Fibroblast of lung (primary cell): ENCODE measurements at regions not wholly inside any gene's neighbourhood (a gene's known extent, or its start where the extent isn't known, plus 50 kb on each side); places are given as distances from the start of the nearest gene placed in this dataset.
"Not testable (repeated sequence)": the region's sequence is repeated elsewhere in the genome, so short reads cannot be mapped to it uniquely, and the experiment has no call there.

Experiments
- DNase-seq, 2 donors: peaks; one replicate each; pipeline versions ENCODE4 v3.0.0 to v3.0.0-alpha.2; 2010; ENCODE audit warnings: low read depth in 2 of 2
- H2AFZ ChIP-seq: 2 replicates; pipeline ENCODE4 v1.5.1; 2012; ENCODE audit warnings: low read length, control low read depth, inconsistent platforms
- H3K27ac ChIP-seq: 2 replicates; pipeline ENCODE4 v1.5.1; 2011; ENCODE audit warnings: low read length, control low read depth; ENCODE audit not compliant: insufficient read depth
- H3K27me3 ChIP-seq: 2 replicates; pipeline ENCODE4 v1.5.1; 2011; ENCODE audit warnings: mild to moderate bottlenecking, low read length; ENCODE audit not compliant: control insufficient read depth, insufficient read depth
- H3K36me3 ChIP-seq: 2 replicates; pipeline ENCODE4 v1.5.1; 2011; ENCODE audit warnings: low read length; ENCODE audit not compliant: control insufficient read depth, insufficient read depth
- H3K4me1 ChIP-seq: 2 replicates; pipeline ENCODE4 v1.5.1; 2011; ENCODE audit warnings: low read length; ENCODE audit not compliant: control insufficient read depth, insufficient read depth; ENCODE audit errors: extremely low read depth
- H3K4me2 ChIP-seq: 2 replicates; pipeline ENCODE4 v1.5.1; 2011; ENCODE audit warnings: low read length, control low read depth; ENCODE audit not compliant: insufficient read depth; ENCODE audit errors: extremely low read depth
- H3K4me3 ChIP-seq, 4 experiments: fragments of 200-600 bp in 1 of 4; sonication (generic) in 1 of 4; replicated peaks in 1 of 4; 2 replicates each; pipeline ENCODE4 v1.5.1; 2011 to 2016; ENCODE audit warnings: low read length in 4 of 4, low read depth in 3 of 4, mild to moderate bottlenecking in 3 of 4, control low read depth in 2 of 4, inconsistent platforms in 1 of 4, mixed read lengths in 1 of 4; ENCODE audit not compliant: insufficient read depth in 1 of 4; ENCODE audit errors: control extremely low read depth in 1 of 4
- H3K79me2 ChIP-seq: 2 replicates; pipeline ENCODE4 v1.5.1; 2012; ENCODE audit warnings: mild to moderate bottlenecking, low read length, inconsistent platforms; ENCODE audit not compliant: control insufficient read depth, insufficient read depth
- H3K9ac ChIP-seq: 2 replicates; pipeline ENCODE4 v1.5.1; 2011; ENCODE audit warnings: mild to moderate bottlenecking, low read length, control low read depth; ENCODE audit not compliant: insufficient read depth
- H3K9me3 ChIP-seq: 2 replicates; pipeline ENCODE4 v1.5.1; 2012; ENCODE audit warnings: low read depth, low read length; ENCODE audit not compliant: control insufficient read depth, insufficient read depth
- H4K20me1 ChIP-seq: 2 replicates; pipeline ENCODE4 v1.5.1; 2011; ENCODE audit warnings: low read length; ENCODE audit not compliant: control insufficient read depth, insufficient read depth; ENCODE audit errors: extremely low read depth
- EZH2 ChIP-seq: IDR thresholded peaks from 2 replicates; pipeline ENCODE4 v1.5.1; 2012; ENCODE audit warnings: low read length, control low read depth, mild to moderate bottlenecking; ENCODE audit errors: missing control alignments
- TF ChIP-seq, protein P1 (sequence below), 2 donors: IDR thresholded peaks in 1 of 2; conservative IDR thresholded peaks in 1 of 2; 1 replicate in 1 of 2; 2 replicates in 1 of 2; pipeline ENCODE4 v1.5.1; 2011 to 2012; ENCODE audit warnings: low read length in 2 of 2, control low read depth in 1 of 2, inconsistent platforms in 1 of 2, low read depth in 1 of 2, mild to moderate bottlenecking in 1 of 2

DNA sequence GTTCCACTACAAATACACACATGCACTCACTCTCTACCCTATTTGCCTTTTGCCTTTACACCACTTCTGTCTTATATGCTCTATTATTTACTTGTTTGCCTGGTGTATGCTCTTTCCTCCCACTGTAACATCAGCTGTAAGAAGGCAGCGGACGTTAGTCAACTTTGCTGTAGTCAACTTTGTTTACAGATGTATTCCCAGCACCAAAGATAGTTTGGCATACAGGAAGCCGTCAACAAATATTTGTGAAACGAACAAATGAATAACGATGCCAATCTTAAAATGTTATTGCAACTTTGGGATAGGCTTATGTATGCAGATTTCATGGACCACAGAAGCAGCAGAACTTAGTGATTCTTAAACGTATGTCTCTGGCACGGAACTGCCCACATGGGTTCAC lies 138.3 kb upstream of the GALNT2 start:
- Histone ChIP-seq H4K20me1 (no peaks in the 10 kb centered on the region), H3K27me3 (no peaks in the 10 kb centered on the region), H2AFZ (no peak overlapping the region), H3K4me3 (no peak overlapping the region), H3K79me2 (no peaks in the 10 kb centered on the region), H3K27ac (no peak overlapping the region), H3K36me3 (no peaks in the 10 kb centered on the region), H3K4me2 (no peak overlapping the region), H3K4me1 (no peaks in the 10 kb centered on the region), H3K9me3 (no peaks in the 10 kb centered on the region), H3K9ac (no peak overlapping the region)
- no peak for DNase-seq
- TF ChIP-seq, protein P1, sequence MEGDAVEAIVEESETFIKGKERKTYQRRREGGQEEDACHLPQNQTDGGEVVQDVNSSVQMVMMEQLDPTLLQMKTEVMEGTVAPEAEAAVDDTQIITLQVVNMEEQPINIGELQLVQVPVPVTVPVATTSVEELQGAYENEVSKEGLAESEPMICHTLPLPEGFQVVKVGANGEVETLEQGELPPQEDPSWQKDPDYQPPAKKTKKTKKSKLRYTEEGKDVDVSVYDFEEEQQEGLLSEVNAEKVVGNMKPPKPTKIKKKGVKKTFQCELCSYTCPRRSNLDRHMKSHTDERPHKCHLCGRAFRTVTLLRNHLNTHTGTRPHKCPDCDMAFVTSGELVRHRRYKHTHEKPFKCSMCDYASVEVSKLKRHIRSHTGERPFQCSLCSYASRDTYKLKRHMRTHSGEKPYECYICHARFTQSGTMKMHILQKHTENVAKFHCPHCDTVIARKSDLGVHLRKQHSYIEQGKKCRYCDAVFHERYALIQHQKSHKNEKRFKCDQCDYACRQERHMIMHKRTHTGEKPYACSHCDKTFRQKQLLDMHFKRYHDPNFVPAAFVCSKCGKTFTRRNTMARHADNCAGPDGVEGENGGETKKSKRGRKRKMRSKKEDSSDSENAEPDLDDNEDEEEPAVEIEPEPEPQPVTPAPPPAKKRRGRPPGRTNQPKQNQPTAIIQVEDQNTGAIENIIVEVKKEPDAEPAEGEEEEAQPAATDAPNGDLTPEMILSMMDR (conservative IDR thresholded peaks at IDR 0.05 in 1 of 2, IDR thresholded peaks at IDR 0.05 in 1 of 2; ENCODE audit: low read depth in 1 of 2, low read length in 2 of 2): no peak
- no peak for TF ChIP-seq EZH2

DNA sequence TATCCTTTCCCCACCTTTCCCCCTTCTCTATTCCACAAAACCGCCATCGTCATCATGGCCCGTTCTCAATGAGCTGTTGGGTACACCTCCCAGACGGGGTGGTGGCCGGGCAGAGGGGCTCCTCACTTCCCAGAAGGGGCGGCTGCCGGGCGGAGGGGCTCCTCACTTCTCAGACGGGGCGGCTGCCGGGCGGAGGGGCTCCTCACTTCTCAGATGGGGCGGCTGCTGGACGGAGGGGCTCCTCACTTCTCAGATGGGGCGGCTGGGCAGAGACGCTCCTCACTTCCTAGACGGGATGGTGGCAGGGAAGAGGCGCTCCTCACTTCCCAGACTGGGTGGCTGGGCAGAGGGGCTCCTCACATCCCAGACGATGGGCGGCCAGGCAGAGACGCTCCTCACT lies 135.3 kb upstream of the GALNT2 start:
- not testable (repeated sequence) for H4K20me1 ChIP-seq, H3K9me3 ChIP-seq, H3K27me3 ChIP-seq, H3K4me3 ChIP-seq, H3K79me2 ChIP-seq, H2AFZ ChIP-seq, H3K9ac ChIP-seq, DNase-seq, H3K36me3 ChIP-seq, H3K27ac ChIP-seq, H3K4me2 ChIP-seq, H3K4me1 ChIP-seq

DNA sequence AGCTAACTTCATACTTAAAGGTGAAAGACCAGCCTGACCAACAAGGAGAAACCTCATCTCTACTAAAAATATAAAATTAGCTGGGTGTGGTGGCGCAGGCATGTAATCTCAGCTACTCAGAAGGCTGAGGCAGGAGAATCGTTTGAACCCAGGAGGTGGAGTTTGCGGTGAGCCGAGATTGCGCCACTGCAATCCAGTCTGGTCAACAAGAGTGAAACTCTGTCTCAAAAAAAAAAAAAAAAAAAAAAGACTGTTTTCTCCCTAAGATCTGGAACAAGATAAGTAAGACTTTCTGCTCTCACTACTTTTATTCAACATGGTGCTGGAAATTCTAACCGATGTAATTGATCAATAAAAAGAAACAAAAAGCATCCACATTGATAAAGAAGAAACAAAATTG lies 131.9 kb upstream of the GALNT2 start:
- not testable (repeated sequence) for H2AFZ ChIP-seq, H3K4me2 ChIP-seq, H3K27me3 ChIP-seq, H3K4me3 ChIP-seq, H3K27ac ChIP-seq, H3K9me3 ChIP-seq, DNase-seq, H3K79me2 ChIP-seq, H3K36me3 ChIP-seq, H3K4me1 ChIP-seq, H4K20me1 ChIP-seq, H3K9ac ChIP-seq

DNA sequence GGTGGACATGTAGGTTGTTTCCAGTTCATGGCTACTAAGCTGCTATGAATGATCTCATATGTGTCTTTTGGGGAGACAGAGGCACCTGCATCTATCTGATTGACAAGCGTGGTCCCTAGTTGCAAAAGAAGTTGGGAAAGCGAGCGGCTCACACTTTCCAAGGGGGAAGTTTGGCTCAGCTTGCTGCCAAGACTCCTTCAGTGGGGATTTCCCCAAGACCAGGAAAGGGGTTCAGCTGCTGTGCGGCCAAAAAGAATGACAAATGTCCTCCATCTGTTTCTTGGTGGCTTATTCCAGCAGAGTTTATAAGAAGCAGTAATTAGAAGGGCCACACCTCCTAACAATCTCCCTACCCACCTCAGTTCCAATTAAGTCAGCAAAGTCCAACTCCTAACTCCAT lies 128.5 kb upstream of the GALNT2 start:
- no peaks in the 10 kb centered on the region for H3K27me3 ChIP-seq
- no peaks in the 10 kb centered on the region for H4K20me1 ChIP-seq
- H3K36me3 ChIP-seq: no peaks in the 10 kb centered on the region
- no peak overlapping the region for H3K9ac ChIP-seq
- no peaks in the 10 kb centered on the region for H3K4me1 ChIP-seq
- no peak overlapping the region for H3K4me2 ChIP-seq
- H3K4me3 ChIP-seq: no peak overlapping the region
- no peak for DNase-seq
- H2AFZ ChIP-seq: no peak overlapping the region
- H3K27ac ChIP-seq: no peak overlapping the region
- H3K9me3 ChIP-seq: no peaks in the 10 kb centered on the region
- TF ChIP-seq, protein P1 (conservative IDR thresholded peaks at IDR 0.05 in 1 of 2, IDR thresholded peaks at IDR 0.05 in 1 of 2; ENCODE audit: low read depth in 1 of 2, low read length in 2 of 2): no peak
- no peak for TF ChIP-seq EZH2
- no peaks in the 10 kb centered on the region for H3K79me2 ChIP-seq
